22Rv1 (cell line): ENCODE measurements at regions not wholly inside any gene's neighbourhood (a gene's known extent, or its start where the extent isn't known, plus 50 kb on each side); places are given as distances from the start of the nearest gene placed in this dataset.

Experiments
- H3K27ac ChIP-seq: fragments of 450-650 bp; 2 replicates; pipeline ENCODE4 v1.5.1; 2017
- ZFX ChIP-seq: fragments of 450-650 bp; IDR thresholded peaks from 2 replicates; pipeline ENCODE4 v1.6.1; 2017; ENCODE audit warnings: antibody characterized with exemption, borderline replicate concordance
- TF ChIP-seq, protein P1 (sequence below): fragments of 450-650 bp; IDR thresholded peaks from 2 replicates; pipeline ENCODE4 v1.5.1; 2017; ENCODE audit warnings: mild to moderate bottlenecking

DNA sequence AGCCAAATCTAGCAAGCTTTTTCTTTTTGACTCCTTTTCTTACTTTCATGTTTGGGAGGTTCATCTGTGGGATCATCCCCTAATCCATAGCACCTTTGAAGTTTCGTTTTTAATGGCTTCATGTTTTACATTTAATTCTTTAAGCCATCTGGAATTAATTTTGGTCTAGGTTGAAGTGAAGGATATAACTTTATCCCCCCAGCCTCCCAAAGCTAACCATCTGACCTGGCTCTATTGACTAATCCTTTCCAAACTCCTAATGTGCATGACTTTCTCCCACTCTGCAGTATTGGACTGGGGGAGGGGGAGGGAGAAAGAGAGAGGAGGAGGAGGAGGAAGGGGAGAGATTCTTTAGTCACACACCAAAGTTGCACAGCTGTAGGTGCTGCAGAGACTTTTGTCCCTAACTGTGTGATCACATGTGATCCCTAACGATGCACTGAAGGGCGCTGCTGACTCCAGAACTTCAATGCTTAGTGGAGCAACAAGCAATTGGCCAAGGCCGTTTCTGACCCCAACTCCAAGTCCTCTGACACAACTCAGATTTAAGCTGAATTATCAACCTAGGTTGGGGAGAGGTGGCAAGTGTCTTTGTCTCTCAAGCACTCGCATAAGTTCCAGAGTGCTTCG, 191.6 kb downstream of the HUNK start:
- TF ChIP-seq, protein P1, sequence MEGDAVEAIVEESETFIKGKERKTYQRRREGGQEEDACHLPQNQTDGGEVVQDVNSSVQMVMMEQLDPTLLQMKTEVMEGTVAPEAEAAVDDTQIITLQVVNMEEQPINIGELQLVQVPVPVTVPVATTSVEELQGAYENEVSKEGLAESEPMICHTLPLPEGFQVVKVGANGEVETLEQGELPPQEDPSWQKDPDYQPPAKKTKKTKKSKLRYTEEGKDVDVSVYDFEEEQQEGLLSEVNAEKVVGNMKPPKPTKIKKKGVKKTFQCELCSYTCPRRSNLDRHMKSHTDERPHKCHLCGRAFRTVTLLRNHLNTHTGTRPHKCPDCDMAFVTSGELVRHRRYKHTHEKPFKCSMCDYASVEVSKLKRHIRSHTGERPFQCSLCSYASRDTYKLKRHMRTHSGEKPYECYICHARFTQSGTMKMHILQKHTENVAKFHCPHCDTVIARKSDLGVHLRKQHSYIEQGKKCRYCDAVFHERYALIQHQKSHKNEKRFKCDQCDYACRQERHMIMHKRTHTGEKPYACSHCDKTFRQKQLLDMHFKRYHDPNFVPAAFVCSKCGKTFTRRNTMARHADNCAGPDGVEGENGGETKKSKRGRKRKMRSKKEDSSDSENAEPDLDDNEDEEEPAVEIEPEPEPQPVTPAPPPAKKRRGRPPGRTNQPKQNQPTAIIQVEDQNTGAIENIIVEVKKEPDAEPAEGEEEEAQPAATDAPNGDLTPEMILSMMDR, result no peak
- TF ChIP-seq ZFX, result no peak

DNA sequence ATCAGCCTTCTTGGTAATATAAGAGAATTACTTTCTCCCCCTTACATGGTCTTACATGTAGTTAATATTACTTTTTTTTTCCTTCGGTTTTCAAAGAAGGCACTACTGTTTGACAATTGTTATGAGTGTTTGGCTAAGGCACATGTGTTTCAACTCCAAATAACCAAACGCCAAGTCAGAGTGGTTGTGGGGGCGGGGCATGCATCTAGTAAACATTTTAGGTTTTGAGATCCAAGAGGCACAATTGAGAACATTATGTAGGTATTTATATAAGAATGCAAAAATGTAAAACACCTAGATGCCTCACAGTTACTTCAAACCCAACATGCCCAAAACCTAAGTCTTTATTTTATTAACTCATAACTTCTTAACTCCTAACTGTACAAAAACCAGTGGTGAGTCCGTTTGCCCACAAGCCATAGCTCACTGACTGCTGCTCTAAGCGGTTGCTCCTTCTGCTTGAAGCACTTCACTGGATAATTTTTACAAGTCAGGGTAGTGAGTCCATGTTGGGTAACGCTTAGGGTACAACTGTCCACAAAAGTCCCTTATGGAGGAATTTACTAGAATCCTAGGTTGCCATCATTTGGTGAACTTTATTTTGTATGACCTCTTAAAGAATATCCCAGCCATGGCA, 189.9 kb downstream of the HUNK start:
- no peak overlapping the region for H3K27ac ChIP-seq
- TF ChIP-seq, protein P1, result no peak
- no peak for TF ChIP-seq ZFX

More for the DNA sequence above, 191.6 kb downstream of the HUNK start:
- H3K27ac ChIP-seq, result no peak overlapping the region

DNA sequence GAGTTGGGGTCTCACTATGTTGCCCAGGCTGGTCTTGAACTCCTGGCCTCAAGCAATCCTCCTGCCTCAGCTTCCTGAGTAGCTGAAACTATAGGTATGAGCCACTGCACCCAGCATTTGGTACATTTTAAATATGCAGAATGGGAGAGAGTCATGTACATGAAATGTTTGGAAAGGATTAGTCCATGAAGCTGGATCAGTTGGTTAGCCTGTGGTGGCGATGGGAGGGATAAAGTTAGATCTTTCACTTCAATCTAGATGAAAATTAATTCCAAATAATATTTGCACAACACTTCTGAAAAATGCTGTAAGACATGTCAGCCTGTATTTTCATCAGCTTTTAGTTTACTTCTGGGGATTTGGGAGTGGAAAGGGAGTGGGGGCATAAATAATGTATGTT, 188.9 kb downstream of the HUNK start:
- TF ChIP-seq, protein P1, result no peak
- no peak for TF ChIP-seq ZFX
- no peak overlapping the region for H3K27ac ChIP-seq

DNA sequence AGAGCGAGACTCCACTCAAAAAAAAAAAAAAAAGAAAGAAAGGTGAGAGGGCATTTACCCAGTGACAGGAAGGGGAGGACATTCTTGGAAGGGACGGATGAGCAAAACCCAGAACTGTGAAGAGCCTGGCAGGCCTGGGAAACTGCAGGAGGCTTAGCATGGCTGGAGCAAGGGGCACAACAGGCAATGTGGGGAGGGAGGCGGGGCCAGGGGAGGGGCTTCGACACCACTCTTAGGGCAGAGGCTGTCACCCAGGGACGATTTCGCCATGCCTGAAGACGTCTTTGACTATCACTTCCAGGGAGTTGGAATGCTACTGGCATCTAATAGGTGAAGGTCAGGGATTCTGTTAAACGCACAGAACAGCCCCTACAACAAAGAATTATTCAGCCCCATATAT, 184.0 kb downstream of the HUNK start:
- TF ChIP-seq, protein P1, result no peak
- no peak for TF ChIP-seq ZFX
- no peak overlapping the region for H3K27ac ChIP-seq

DNA sequence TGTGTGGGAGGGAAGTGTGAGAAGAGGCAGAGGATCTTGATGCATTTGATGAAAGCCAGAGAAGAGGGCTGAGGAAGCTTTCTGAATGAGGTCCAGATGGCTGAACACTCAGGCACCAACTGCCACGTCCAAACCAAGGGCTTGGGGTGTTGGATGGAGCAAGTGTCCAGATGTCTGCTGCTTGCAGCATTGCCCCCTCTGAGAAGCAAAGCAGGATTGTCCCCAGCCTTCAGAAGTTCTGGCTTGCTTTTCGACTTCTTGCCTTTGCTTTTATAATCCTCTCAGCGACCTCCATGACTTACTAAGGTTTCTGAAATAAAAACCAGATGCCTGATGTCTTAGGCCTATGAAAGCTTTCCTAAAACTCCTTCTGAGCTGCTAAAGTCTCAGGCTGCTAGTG, 182.5 kb downstream of the HUNK start:
- no peak overlapping the region for H3K27ac ChIP-seq
- TF ChIP-seq ZFX, result no peak
